ENCODE measurements at regions not wholly inside any gene's neighbourhood (a gene's known extent, or its start where the extent isn't known, plus 50 kb on each side); places are given as distances from the start of the nearest gene placed in this dataset.

- no peaks in the 10 kb centered on the region for H3K36me3 ChIP-seq (ENCODE audit: control insufficient read depth, insufficient read depth, low read length)
- DNase-seq (no peak), ATAC-seq (ENCODE audit: low read depth in 2 of 2) (no peak)
- H3K4me3 ChIP-seq (ENCODE audit: low read depth, low read length): no peak overlapping the region
- H3K9me3 ChIP-seq (ENCODE audit: control insufficient read depth in 2 of 2, low read length in 2 of 2): no peaks in the 10 kb centered on the region
- Mint-ChIP-seq H3K4me3 (no peak overlapping the region), H3K36me3 (no peaks in the 10 kb centered on the region), H3K9me3 (no peaks in the 10 kb centered on the region), H3K27ac (no peak overlapping the region), H3K4me1 (no peaks in the 10 kb centered on the region), H3K27me3 (peaks cover 7% of the 10 kb centered on the region)
- no peaks in the 10 kb centered on the region for H3K27me3 ChIP-seq (ENCODE audit: control insufficient read depth, insufficient read depth, low read length)
- no peaks in the 10 kb centered on the region for H3K4me1 ChIP-seq (ENCODE audit: control insufficient read depth, insufficient read depth, low read length, poor library complexity, severe bottlenecking)
- H3K27ac ChIP-seq (ENCODE audit: insufficient read depth, low read length, poor library complexity, severe bottlenecking): no peak overlapping the region
Measured at GRCh38 chr1:29520571-29521437, 284.5 kb downstream of the PTPRU start.

DNA sequence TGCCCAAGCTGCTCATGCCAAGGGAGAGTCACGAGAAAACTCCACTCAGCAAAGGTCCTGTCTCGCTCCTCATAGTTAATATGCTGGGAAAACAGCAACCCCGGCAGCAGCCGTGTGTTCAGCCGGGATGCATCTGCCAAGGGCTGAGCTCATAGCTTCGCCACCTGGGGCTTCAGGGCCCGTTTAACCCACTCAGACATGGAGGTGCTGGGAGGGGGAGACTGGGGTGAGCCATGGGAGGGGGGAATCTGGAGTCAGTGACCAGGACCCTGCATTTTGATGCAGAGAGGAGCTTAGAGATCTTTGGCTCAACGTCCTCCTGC lies 283.4 kb downstream of the PTPRU start:
- H3K27ac Mint-ChIP-seq: no peak overlapping the region
- no peak for DNase-seq

DNA sequence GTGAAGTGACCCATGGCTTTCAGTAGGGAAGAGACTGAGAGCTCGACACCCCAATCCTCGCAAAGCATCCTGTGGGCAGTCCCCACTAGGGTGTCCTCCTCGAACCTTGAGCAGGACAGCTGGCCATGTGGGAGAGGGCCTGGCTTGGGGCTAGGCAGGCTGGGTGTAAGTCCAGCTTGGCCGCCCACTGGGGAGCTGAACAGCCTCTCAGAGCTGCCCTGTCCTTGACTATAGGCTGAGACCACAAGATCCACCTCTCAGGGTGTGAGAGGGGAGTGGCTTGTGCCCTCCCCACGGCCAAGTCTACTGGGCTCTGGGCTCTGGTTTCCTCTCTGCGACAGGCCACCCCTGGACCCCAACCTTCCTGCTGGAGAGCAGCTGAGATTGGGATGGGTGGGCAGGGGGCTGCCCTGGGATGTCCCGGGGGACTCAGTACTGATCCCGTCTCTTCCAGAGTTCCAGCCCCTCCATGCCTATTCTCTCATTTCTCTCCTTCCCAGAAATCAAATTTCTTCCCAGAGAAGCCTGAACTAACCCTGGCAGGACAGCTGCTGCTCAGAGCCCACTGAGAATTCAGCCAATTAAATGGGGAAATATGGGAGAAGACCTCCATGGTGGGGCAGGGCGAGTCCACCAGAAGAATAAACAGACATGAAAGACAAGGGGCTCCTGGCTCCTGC lies 282.9 kb downstream of the PTPRU start:
- Mint-ChIP-seq H3K4me3 (no peak overlapping the region), H3K4me1 (no peaks in the 10 kb centered on the region), H3K27me3 (peaks cover 7% of the 10 kb centered on the region), H3K27ac (no peak overlapping the region), H3K36me3 (no peaks in the 10 kb centered on the region), H3K9me3 (peaks cover 0 to 1% (median 0%) of the 10 kb centered on the region in 7 donors)
- DNase-seq (no peak), ATAC-seq (ENCODE audit: low read depth in 2 of 2) (no peak)
- H3K36me3 ChIP-seq (ENCODE audit: control insufficient read depth, insufficient read depth, low read length): no peaks in the 10 kb centered on the region
- H3K27me3 ChIP-seq (ENCODE audit: control insufficient read depth, insufficient read depth, low read length): no peaks in the 10 kb centered on the region
- no peaks in the 10 kb centered on the region for H3K9me3 ChIP-seq (ENCODE audit: control insufficient read depth in 2 of 2, low read length in 2 of 2)
- H3K27ac ChIP-seq (ENCODE audit: insufficient read depth, low read length, poor library complexity, severe bottlenecking): no peak overlapping the region
- no peaks in the 10 kb centered on the region for H3K4me1 ChIP-seq (ENCODE audit: control insufficient read depth, insufficient read depth, low read length, poor library complexity, severe bottlenecking)
- no peak overlapping the region for H3K4me3 ChIP-seq (ENCODE audit: low read depth, low read length)

More for the DNA sequence above, 283.4 kb downstream of the PTPRU start:
- Histone ChIP-seq H3K27ac (ENCODE audit: insufficient read depth, low read length, poor library complexity, severe bottlenecking) (no peak overlapping the region), H3K36me3 (ENCODE audit: control insufficient read depth, insufficient read depth, low read length) (no peaks in the 10 kb centered on the region), H3K9me3 (ENCODE audit: control insufficient read depth in 2 of 2, low read length in 2 of 2) (no peaks in the 10 kb centered on the region), H3K4me1 (ENCODE audit: control insufficient read depth, insufficient read depth, low read length, poor library complexity, severe bottlenecking) (no peaks in the 10 kb centered on the region), H3K27me3 (ENCODE audit: control insufficient read depth, insufficient read depth, low read length) (no peaks in the 10 kb centered on the region), H3K4me3 (ENCODE audit: low read depth, low read length) (no peak overlapping the region)
- Mint-ChIP-seq H3K4me3 (no peak overlapping the region), H3K9me3 (peaks cover 0 to 1% (median 0%) of the 10 kb centered on the region in 7 donors), H3K4me1 (no peaks in the 10 kb centered on the region), H3K36me3 (no peaks in the 10 kb centered on the region), H3K27me3 (peaks cover 7% of the 10 kb centered on the region)
- ATAC-seq (ENCODE audit: low read depth in 2 of 2): no peak

GRCh38 chr1:29518183-29518835 lies 282.0 kb downstream of the PTPRU start:
- no peaks in the 10 kb centered on the region for H3K4me1 Mint-ChIP-seq
- H3K27me3 ChIP-seq (ENCODE audit: control insufficient read depth, insufficient read depth, low read length): no peaks in the 10 kb centered on the region
- ATAC-seq (ENCODE audit: low read depth in 2 of 2) (no peak), DNase-seq (no peak)
- H3K9me3 ChIP-seq (ENCODE audit: control insufficient read depth in 2 of 2, low read length in 2 of 2): no peaks in the 10 kb centered on the region
- no peak overlapping the region for H3K4me3 Mint-ChIP-seq
- no peaks in the 10 kb centered on the region for H3K36me3 ChIP-seq (ENCODE audit: control insufficient read depth, insufficient read depth, low read length)
- H3K9me3 Mint-ChIP-seq: peaks cover 0 to 1% (median 0%) of the 10 kb centered on the region in 7 donors
- H3K36me3 Mint-ChIP-seq: no peaks in the 10 kb centered on the region
- no peaks in the 10 kb centered on the region for H3K4me1 ChIP-seq (ENCODE audit: control insufficient read depth, insufficient read depth, low read length, poor library complexity, severe bottlenecking)
- peaks cover 7% of the 10 kb centered on the region for H3K27me3 Mint-ChIP-seq
- H3K27ac Mint-ChIP-seq: no peak overlapping the region
- no peak overlapping the region for H3K27ac ChIP-seq (ENCODE audit: insufficient read depth, low read length, poor library complexity, severe bottlenecking)
- no peak overlapping the region for H3K4me3 ChIP-seq (ENCODE audit: low read depth, low read length)

DNA sequence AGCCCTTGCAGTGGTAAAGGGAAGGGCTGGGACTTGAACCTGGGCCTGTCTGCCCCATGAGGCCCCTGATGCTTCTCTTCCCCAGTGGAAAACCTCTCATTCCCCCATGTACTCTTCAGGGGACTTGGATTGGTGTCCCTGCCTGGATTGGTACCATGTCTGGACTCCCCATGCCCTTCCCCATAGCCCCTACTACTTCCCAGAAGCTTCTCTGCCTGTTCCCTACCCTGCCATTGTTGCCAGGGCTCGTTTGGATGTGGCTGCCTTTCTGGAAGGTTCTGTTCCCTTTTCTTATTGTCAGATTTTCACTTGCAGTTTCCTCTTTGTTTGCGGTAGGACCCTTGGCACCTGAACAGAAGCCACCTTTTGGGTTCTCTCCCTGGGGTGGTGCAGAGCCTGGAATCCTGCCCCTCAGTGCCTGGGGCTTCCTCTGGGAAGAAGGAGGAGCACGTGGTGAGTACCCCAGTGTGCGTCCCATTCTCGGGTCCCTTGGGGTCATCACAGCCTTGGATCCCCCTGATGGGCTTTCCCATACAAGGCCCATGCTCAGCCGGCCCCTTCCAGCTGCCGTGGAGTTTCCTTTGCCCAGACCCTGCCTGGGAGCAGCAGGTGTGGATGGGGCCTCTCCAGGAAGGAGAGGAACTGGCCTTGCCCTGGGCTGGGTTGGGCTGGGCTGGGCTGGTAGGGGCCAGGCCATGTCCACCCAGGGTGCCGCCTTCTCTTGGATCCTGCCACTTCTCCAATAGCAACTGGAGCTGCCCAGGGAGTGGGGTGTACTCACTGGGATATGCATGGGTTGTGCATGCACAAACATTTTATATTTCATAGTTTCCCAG lies 281.1 kb downstream of the PTPRU start:
- no peaks in the 10 kb centered on the region for H3K36me3 Mint-ChIP-seq
- no peak overlapping the region for H3K27ac Mint-ChIP-seq
- Histone ChIP-seq H3K36me3 (ENCODE audit: control insufficient read depth, insufficient read depth, low read length) (no peaks in the 10 kb centered on the region), H3K9me3 (ENCODE audit: control insufficient read depth in 2 of 2, low read length in 2 of 2) (no peaks in the 10 kb centered on the region), H3K27me3 (ENCODE audit: control insufficient read depth, insufficient read depth, low read length) (no peaks in the 10 kb centered on the region), H3K27ac (ENCODE audit: insufficient read depth, low read length, poor library complexity, severe bottlenecking) (no peak overlapping the region), H3K4me1 (ENCODE audit: control insufficient read depth, insufficient read depth, low read length, poor library complexity, severe bottlenecking) (no peaks in the 10 kb centered on the region), H3K4me3 (ENCODE audit: low read depth, low read length) (no peak overlapping the region)
- H3K9me3 Mint-ChIP-seq: peaks cover 0 to 1% (median 0%) of the 10 kb centered on the region in 7 donors
- no peak for ATAC-seq (ENCODE audit: low read depth in 2 of 2)
- H3K27me3 Mint-ChIP-seq: peaks cover 3% of the 10 kb centered on the region
- H3K4me1 Mint-ChIP-seq: no peaks in the 10 kb centered on the region
- no peak for DNase-seq
- H3K4me3 Mint-ChIP-seq: no peak overlapping the region

DNA sequence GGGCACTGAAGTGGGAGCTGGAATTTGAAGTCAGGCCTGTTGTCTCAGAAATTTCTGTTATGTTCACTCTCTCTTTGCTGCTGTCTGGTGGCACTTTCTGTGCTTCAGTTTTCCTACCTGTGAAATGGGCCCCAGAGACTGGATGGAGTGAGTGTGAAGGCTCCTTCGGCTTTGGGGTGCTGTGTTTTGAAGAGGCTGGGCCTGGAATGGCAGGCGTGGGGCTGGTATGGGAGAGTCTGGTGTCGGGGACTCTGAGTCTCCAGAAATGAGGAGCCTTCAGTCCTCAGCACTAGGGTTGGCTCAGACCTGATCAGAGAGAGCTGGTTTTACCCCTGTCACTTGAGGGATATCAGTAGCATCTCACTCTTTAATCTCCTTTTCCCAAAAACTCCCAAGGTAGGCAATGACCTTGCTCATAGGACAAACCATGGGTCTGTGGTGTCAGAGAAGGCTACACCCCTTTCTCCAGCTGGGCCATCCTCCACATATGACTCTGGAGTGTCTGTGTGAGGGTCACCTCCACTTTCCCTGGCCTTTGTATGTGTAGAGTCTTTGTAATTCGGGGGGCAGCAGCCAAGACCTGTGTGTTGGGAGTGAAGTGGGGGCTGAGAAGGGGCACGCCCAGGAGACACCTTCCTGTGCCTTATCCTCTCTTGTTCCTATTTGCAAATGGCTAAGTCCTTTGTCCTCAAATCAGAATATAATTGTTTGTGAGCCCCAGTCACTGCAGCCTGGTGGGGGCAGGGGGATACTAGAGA lies 279.9 kb downstream of the PTPRU start:
- ATAC-seq (ENCODE audit: low read depth in 2 of 2) (no peak), DNase-seq (no peak)
- no peak overlapping the region for H3K27ac ChIP-seq (ENCODE audit: insufficient read depth, low read length, poor library complexity, severe bottlenecking)
- no peaks in the 10 kb centered on the region for H3K9me3 ChIP-seq (ENCODE audit: control insufficient read depth in 2 of 2, low read length in 2 of 2)
- no peaks in the 10 kb centered on the region for H3K27me3 Mint-ChIP-seq
- H3K36me3 Mint-ChIP-seq: no peaks in the 10 kb centered on the region
- H3K4me1 ChIP-seq (ENCODE audit: control insufficient read depth, insufficient read depth, low read length, poor library complexity, severe bottlenecking): no peaks in the 10 kb centered on the region
- H3K4me3 ChIP-seq (ENCODE audit: low read depth, low read length): no peak overlapping the region
- H3K27ac Mint-ChIP-seq: no peak overlapping the region
- no peaks in the 10 kb centered on the region for H3K27me3 ChIP-seq (ENCODE audit: control insufficient read depth, insufficient read depth, low read length)
- H3K4me3 Mint-ChIP-seq: no peak overlapping the region
- H3K9me3 Mint-ChIP-seq: peaks cover 0 to 1% (median 0%) of the 10 kb centered on the region in 7 donors
- no peaks in the 10 kb centered on the region for H3K36me3 ChIP-seq (ENCODE audit: control insufficient read depth, insufficient read depth, low read length)
- no peaks in the 10 kb centered on the region for H3K4me1 Mint-ChIP-seq
